Natural killer cell (primary cell): ENCODE measurements at regions not wholly inside any gene's neighbourhood (a gene's known extent, or its start where the extent isn't known, plus 50 kb on each side); places are given as distances from the start of the nearest gene placed in this dataset.

Experiments used
- ATAC-seq, 3 donors: fragments of 150-1000 bp in 2 of 3; fragments of 200-7000 bp in 1 of 3; cut with Tn5 transposase; 1 replicate in 1 of 3; 2 replicates in 2 of 3; pipeline ENCODE4 v1.10.0; 2021; ENCODE audit warnings: mild to moderate bottlenecking in 2 of 3, moderate library complexity in 2 of 3
- DNase-seq, 2 donors: peaks; one replicate each; pipeline versions ENCODE4 v3.0.0 to v3.0.0-alpha.2; 2013 to 2021; ENCODE audit warnings: mixed read lengths in 1 of 2
- H3K27ac ChIP-seq: one replicate; pipeline ENCODE4 v1.5.1; 2013; ENCODE audit warnings: mild to moderate bottlenecking, low read length
- H3K27me3 ChIP-seq: one replicate; pipeline ENCODE4 v1.6.1; 2013; ENCODE audit warnings: low read length; ENCODE audit not compliant: control insufficient read depth, insufficient read depth
- H3K36me3 ChIP-seq: one replicate; pipeline ENCODE4 v1.6.1; 2013; ENCODE audit warnings: low read length; ENCODE audit not compliant: control insufficient read depth, insufficient read depth
- H3K4me1 ChIP-seq: one replicate; pipeline ENCODE4 v1.6.1; 2013; ENCODE audit warnings: low read length; ENCODE audit not compliant: control insufficient read depth, insufficient read depth
- H3K4me3 ChIP-seq: one replicate; pipeline ENCODE4 v1.5.1; 2013; ENCODE audit warnings: low read length
- H3K9me3 ChIP-seq: one replicate; pipeline ENCODE4 v1.6.1; 2013; ENCODE audit warnings: low read length; ENCODE audit not compliant: control insufficient read depth, insufficient read depth
- H3K27ac Mint-ChIP-seq, 2 donors: one replicate each; pipeline ENCODE4 v1.8.0; 2022; ENCODE audit warnings: mild to moderate bottlenecking in 2 of 2, mixed read lengths in 2 of 2, moderate library complexity in 1 of 2
- H3K27me3 Mint-ChIP-seq, 2 donors: one replicate each; pipeline ENCODE4 v1.8.0; 2022; ENCODE audit warnings: low read depth in 2 of 2, mixed read lengths in 2 of 2
- H3K36me3 Mint-ChIP-seq: one replicate; pipeline ENCODE4 v1.8.0; 2022; ENCODE audit warnings: mixed read lengths
- H3K4me1 Mint-ChIP-seq, 2 donors: one replicate each; pipeline ENCODE4 v1.8.0; 2022; ENCODE audit warnings: mixed read lengths in 2 of 2
- H3K4me3 Mint-ChIP-seq: one replicate; pipeline ENCODE4 v1.8.0; 2022; ENCODE audit warnings: mild to moderate bottlenecking, moderate library complexity, mixed read lengths
- H3K9me3 Mint-ChIP-seq, 2 donors: one replicate each; pipeline ENCODE4 v1.8.0; 2022; ENCODE audit warnings: mixed read lengths in 2 of 2
- WGBS: methylation state at CpG from one replicate; pipeline ENCODE4 v1.1.7; 2013; ENCODE audit warnings: missing lambda C conversion rate; ENCODE audit not compliant: insufficient coverage; 5-methylcytosine and 5-hydroxymethylcytosine counted together
- intact Hi-C: fragments of 100-400 bp; cut with micrococcal nuclease; formaldehyde crosslinking; loops from one replicate; pipeline ENCODE4 v1.14.2; 2022
- TF ChIP-seq, protein P1 (sequence below): fragments of 200-600 bp; IDR thresholded peaks from one replicate; pipeline ENCODE4 v1.8.0; 2022; ENCODE audit warnings: antibody characterized with exemption

DNA sequence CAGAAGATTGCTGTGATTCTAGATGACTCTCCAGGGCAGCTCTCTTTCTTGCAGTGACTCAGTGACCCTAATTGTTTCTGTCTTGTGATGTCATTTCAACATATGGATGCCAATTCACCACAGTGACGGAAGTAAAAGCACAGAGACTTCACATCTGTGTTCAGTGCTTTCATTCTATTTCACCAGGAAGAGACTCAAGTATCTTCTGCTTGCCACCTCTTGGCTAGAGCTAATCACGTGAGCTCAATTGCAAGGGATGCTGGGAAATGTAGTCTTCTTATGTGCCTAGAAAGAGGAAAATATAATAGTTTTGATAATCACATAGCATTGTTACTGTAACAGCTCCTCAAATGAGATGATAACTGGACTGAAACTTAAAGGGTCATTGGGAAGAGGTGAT is 453.3 kb upstream of the KLF4 start:
- Mint-ChIP-seq H3K9me3 (peaks cover 3 to 14% of the 10 kb centered on the region in 2 donors), H3K4me3 (no peak overlapping the region), H3K36me3 (no peaks in the 10 kb centered on the region), H3K27me3 (no peaks in the 10 kb centered on the region), H3K27ac (no peak overlapping the region), H3K4me1 (no peaks in the 10 kb centered on the region)
- H3K4me1 ChIP-seq, result no peaks in the 10 kb centered on the region
- no peaks in the 10 kb centered on the region for H3K27me3 ChIP-seq
- intact Hi-C loops, result no loop called here
- H3K9me3 ChIP-seq, result no peaks in the 10 kb centered on the region
- no peaks in the 10 kb centered on the region for H3K36me3 ChIP-seq
- DNase-seq (no peak), ATAC-seq (no peak)
- no peak overlapping the region for H3K27ac ChIP-seq
- no peak overlapping the region for H3K4me3 ChIP-seq
- TF ChIP-seq, protein P1, sequence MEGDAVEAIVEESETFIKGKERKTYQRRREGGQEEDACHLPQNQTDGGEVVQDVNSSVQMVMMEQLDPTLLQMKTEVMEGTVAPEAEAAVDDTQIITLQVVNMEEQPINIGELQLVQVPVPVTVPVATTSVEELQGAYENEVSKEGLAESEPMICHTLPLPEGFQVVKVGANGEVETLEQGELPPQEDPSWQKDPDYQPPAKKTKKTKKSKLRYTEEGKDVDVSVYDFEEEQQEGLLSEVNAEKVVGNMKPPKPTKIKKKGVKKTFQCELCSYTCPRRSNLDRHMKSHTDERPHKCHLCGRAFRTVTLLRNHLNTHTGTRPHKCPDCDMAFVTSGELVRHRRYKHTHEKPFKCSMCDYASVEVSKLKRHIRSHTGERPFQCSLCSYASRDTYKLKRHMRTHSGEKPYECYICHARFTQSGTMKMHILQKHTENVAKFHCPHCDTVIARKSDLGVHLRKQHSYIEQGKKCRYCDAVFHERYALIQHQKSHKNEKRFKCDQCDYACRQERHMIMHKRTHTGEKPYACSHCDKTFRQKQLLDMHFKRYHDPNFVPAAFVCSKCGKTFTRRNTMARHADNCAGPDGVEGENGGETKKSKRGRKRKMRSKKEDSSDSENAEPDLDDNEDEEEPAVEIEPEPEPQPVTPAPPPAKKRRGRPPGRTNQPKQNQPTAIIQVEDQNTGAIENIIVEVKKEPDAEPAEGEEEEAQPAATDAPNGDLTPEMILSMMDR, result no peak
- 81% methylated on average over 2 of the region's 2 CpGs for WGBS

DNA sequence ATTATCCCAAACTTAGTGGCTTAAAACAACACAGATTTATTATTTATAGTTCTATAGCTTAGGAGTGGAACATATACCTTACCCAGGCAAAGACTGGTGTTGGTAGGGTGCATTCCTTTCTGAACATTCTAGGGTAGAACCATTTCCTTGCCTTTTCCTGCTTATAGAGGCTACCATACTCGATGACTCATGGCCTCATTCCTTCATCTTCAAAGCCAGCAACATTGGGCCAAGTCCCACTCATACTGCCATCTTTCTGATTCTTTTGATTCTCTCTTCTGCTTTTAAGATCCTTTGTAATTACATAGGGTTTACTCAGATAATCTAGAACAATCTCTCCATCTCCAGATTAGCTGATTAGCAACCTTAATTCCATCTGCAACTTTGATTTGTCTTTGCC is 452.7 kb upstream of the KLF4 start:
- WGBS, result 67% methylated on average over 1 of the region's 1 CpG
- intact Hi-C loops, result no loop called here

DNA sequence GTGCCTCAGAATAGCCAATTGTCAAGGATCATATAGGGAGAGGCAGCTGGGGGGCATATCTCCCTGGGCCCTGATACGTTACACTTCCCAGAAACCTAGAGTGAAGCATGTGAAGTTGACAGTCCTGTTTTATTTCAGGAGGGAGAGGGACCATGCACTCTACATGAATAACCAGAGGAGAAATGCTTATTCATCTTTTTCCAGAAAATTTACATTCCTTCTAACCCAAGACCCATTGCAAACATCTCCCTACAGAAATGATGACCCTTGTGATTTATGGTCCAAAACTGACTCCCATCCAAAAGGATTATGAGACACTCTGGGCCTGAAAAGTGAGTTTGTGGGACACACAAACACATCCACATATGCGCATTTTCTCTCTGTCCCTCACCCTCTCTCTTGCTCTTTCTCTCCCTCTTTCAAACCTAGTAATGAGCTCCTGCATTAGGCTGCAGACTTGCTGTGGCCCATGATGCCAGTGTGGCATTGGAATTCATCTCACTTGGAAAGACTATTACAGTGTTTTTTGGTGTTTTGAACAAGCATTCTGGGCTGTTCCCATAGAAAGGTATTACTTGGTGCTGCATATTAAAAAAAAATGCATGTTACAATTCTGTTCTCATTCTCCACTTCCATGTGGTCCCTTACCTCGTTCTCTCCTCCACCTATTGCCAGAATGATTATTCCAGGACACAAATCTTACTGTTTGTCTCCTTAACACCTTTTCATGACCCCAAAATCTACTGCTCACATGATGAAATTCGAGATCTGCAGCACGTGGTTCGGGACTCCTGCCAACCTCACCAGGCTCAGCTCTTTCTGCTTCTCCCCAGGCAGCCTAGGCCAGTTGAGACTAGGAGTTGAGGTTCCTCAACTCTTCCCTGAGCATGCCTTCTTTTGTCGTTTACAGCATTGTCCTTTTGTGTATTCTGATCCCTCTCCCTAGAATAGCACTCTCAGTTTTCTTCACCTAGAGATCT is 451.3 kb upstream of the KLF4 start:
- H3K4me1 Mint-ChIP-seq, result no peaks in the 10 kb centered on the region
- Histone ChIP-seq H3K4me1 (no peaks in the 10 kb centered on the region), H3K4me3 (no peak overlapping the region), H3K9me3 (no peaks in the 10 kb centered on the region), H3K27ac (no peak overlapping the region), H3K36me3 (no peaks in the 10 kb centered on the region), H3K27me3 (no peaks in the 10 kb centered on the region)
- peaks cover 3 to 17% of the 10 kb centered on the region in 2 donors for H3K9me3 Mint-ChIP-seq
- no peak overlapping the region for H3K27ac Mint-ChIP-seq
- no peaks in the 10 kb centered on the region for H3K27me3 Mint-ChIP-seq
- DNase-seq (no peak), ATAC-seq (no peak)
- intact Hi-C loops, result no loop called here
- H3K4me3 Mint-ChIP-seq, result no peak overlapping the region
- TF ChIP-seq, protein P1, result no peak
- WGBS, result 70% methylated on average over 7 of the region's 7 CpGs
- H3K36me3 Mint-ChIP-seq, result no peaks in the 10 kb centered on the region

More for the DNA sequence above, 452.7 kb upstream of the KLF4 start:
- ATAC-seq (no peak), DNase-seq (no peak)
- Histone ChIP-seq H3K9me3 (no peaks in the 10 kb centered on the region), H3K4me1 (no peaks in the 10 kb centered on the region), H3K27me3 (no peaks in the 10 kb centered on the region), H3K27ac (no peak overlapping the region), H3K36me3 (no peaks in the 10 kb centered on the region), H3K4me3 (no peak overlapping the region)
- H3K9me3 Mint-ChIP-seq, result peaks cover 3 to 14% of the 10 kb centered on the region in 2 donors
- no peaks in the 10 kb centered on the region for H3K27me3 Mint-ChIP-seq
- no peak overlapping the region for H3K4me3 Mint-ChIP-seq
- no peaks in the 10 kb centered on the region for H3K4me1 Mint-ChIP-seq
- TF ChIP-seq, protein P1, result no peak
- H3K27ac Mint-ChIP-seq, result no peak overlapping the region
- H3K36me3 Mint-ChIP-seq, result no peaks in the 10 kb centered on the region
